NT2/D1 (cell line): ENCODE measurements at regions not wholly inside any gene's neighbourhood (a gene's known extent, or its start where the extent isn't known, plus 50 kb on each side); places are given as distances from the start of the nearest gene placed in this dataset.

Experiments
- SUZ12 ChIP-seq: IDR thresholded peaks from 2 replicates; pipeline ENCODE4 v1.6.1; 2011; ENCODE audit not compliant: insufficient read length, insufficient read depth; ENCODE audit errors: extremely low read depth
- YY1 ChIP-seq: IDR thresholded peaks from 2 replicates; pipeline ENCODE4 v1.6.1; 2011; ENCODE audit not compliant: insufficient read length, insufficient read depth
- ZNF274 ChIP-seq: IDR thresholded peaks from 2 replicates; pipeline ENCODE4 v1.6.1; 2011; ENCODE audit warnings: mild to moderate bottlenecking, low read depth, low read length

DNA sequence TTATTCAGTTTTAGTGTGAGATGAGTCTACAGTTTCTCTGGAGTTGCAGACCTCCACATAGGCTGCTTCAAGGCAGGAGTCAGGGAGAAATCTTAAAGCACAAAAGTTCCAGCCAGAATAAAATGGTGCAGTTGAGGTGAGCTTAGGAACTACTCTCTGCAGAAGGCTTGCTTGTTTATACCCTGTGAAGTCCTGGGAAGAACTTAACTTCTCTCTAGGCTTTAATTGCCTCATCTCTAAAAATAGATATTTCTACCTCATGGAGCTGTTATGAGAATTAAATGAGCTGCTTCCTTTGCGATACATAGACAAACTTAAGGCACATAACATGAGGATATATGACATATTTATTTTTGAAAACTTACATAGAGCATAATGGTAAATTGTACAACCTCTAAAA lies 286.2 kb downstream of the GPATCH2 start:
- TF ChIP-seq ZNF274 = no peak
- no peak for TF ChIP-seq YY1
- no peak for TF ChIP-seq SUZ12
